ENCODE measurements at regions not wholly inside any gene's neighbourhood (a gene's known extent, or its start where the extent isn't known, plus 50 kb on each side); places are given as distances from the start of the nearest gene placed in this dataset.

DNA sequence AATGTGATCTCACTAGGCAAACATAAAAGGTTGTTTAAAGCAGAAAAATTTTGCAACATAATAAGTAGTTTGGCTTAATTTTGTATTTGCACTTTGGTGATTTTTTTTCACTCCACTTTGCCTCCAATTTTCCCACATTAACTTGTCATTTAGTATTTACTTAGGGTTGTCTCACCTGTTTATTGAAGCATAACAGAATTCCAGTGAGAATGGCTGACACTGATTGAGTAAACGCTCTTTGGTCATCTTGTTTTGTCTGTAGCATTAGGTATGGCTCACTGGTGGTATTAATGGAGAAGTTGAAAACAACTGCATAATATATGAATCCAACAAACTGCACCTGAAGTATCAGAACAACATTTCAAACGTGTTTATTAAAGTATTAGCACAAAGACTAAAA lies 799.5 kb upstream of the ADGRL3 start:
- in situ Hi-C loops (cut with HindIII; ENCODE audit: extremely low pct_ligation_motif_present, low pct_unique_long_range_greater_than_20kb), result no loop called here
- DNase-seq (ENCODE audit: low spot score), result no peak
- no peaks in the 10 kb centered on the region for H4K20me1 ChIP-seq (ENCODE audit: insufficient read depth, low read length)
- H3K4me2 ChIP-seq (ENCODE audit: low read depth, low read length), result no peak overlapping the region
- 0% methylated on average over 2 of the region's 2 CpGs for WGBS (ENCODE audit: low lambda C conversion rate)
- ChIA-PET CTCF (ENCODE audit: low intra/inter-chr PET ratio, low total read pairs) (no interaction called here), POLR2A (no interaction called here)
- no peaks in the 10 kb centered on the region for H3K36me3 ChIP-seq (replicated peaks in 1 of 2; ENCODE audit: control insufficient read depth in 1 of 2, insufficient read depth in 2 of 2, low read length in 2 of 2)
- no peak for ATAC-seq
- intact Hi-C loops (cut with micrococcal nuclease; ENCODE audit: unreplicated experiment), result no loop called here
- H3K9ac ChIP-seq (ENCODE audit: insufficient read depth, low read depth, low read length), result no peak overlapping the region
- no peak overlapping the region for H2AFZ ChIP-seq (ENCODE audit: low read length)
- no TSS peak for BruUV-seq (replicated peaks)
- no peaks in the 10 kb centered on the region for H3K9me3 ChIP-seq (ENCODE audit: low read length)
- no peak for TF ChIP-seq ZNF34 (CRISPR knock-in tag; IDR thresholded peaks at IDR 0.05; ENCODE audit: borderline replicate concordance)
- TF ChIP-seq, protein P1, sequence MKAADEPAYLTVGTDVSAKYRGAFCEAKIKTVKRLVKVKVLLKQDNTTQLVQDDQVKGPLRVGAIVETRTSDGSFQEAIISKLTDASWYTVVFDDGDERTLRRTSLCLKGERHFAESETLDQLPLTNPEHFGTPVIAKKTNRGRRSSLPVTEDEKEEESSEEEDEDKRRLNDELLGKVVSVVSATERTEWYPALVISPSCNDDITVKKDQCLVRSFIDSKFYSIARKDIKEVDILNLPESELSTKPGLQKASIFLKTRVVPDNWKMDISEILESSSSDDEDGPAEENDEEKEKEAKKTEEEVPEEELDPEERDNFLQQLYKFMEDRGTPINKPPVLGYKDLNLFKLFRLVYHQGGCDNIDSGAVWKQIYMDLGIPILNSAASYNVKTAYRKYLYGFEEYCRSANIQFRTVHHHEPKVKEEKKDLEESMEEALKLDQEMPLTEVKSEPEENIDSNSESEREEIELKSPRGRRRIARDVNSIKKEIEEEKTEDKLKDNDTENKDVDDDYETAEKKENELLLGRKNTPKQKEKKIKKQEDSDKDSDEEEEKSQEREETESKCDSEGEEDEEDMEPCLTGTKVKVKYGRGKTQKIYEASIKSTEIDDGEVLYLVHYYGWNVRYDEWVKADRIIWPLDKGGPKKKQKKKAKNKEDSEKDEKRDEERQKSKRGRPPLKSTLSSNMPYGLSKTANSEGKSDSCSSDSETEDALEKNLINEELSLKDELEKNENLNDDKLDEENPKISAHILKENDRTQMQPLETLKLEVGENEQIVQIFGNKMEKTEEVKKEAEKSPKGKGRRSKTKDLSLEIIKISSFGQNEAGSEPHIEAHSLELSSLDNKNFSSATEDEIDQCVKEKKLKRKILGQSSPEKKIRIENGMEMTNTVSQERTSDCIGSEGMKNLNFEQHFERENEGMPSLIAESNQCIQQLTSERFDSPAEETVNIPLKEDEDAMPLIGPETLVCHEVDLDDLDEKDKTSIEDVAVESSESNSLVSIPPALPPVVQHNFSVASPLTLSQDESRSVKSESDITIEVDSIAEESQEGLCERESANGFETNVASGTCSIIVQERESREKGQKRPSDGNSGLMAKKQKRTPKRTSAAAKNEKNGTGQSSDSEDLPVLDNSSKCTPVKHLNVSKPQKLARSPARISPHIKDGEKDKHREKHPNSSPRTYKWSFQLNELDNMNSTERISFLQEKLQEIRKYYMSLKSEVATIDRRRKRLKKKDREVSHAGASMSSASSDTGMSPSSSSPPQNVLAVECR (CRISPR knock-in tag; IDR thresholded peaks at IDR 0.05; ENCODE audit: borderline replicate concordance), result no peak
- no peak for TF ChIP-seq ZNF879 (CRISPR knock-in tag; IDR thresholded peaks at IDR 0.05)
- TF ChIP-seq ZNF674 (CRISPR knock-in tag; IDR thresholded peaks at IDR 0.05; ENCODE audit: low read depth), result no peak
- TF ChIP-seq, protein P2, sequence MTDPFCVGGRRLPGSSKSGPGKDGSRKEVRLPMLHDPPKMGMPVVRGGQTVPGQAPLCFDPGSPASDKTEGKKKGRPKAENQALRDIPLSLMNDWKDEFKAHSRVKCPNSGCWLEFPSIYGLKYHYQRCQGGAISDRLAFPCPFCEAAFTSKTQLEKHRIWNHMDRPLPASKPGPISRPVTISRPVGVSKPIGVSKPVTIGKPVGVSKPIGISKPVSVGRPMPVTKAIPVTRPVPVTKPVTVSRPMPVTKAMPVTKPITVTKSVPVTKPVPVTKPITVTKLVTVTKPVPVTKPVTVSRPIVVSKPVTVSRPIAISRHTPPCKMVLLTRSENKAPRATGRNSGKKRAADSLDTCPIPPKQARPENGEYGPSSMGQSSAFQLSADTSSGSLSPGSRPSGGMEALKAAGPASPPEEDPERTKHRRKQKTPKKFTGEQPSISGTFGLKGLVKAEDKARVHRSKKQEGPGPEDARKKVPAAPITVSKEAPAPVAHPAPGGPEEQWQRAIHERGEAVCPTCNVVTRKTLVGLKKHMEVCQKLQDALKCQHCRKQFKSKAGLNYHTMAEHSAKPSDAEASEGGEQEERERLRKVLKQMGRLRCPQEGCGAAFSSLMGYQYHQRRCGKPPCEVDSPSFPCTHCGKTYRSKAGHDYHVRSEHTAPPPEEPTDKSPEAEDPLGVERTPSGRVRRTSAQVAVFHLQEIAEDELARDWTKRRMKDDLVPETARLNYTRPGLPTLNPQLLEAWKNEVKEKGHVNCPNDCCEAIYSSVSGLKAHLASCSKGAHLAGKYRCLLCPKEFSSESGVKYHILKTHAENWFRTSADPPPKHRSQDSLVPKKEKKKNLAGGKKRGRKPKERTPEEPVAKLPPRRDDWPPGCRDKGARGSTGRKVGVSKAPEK (CRISPR knock-in tag; IDR thresholded peaks at IDR 0.05; ENCODE audit: borderline replicate concordance), result no peak
- TF ChIP-seq SMAD1 (CRISPR knock-in tag; IDR thresholded peaks at IDR 0.05; ENCODE audit: borderline replicate concordance, low read depth), result no peak
- no peak for TF ChIP-seq ZBTB3 (CRISPR knock-in tag; IDR thresholded peaks at IDR 0.05; ENCODE audit: borderline replicate concordance, low read depth)
- no peak for TF ChIP-seq ZNF772 (CRISPR knock-in tag; IDR thresholded peaks at IDR 0.05)
- no peak for TF ChIP-seq RFX1 (IDR thresholded peaks at IDR 0.05)
- no peak for TF ChIP-seq TEF (CRISPR knock-in tag; IDR thresholded peaks at IDR 0.05)
- no peak for TF ChIP-seq NR2C2 (CRISPR knock-in tag; IDR thresholded peaks at IDR 0.05; ENCODE audit: borderline replicate concordance)
- TF ChIP-seq HMGA1 (CRISPR knock-in tag; conservative IDR thresholded peaks at IDR 0.05), result no peak
- no peak for TF ChIP-seq ZNF431 (CRISPR knock-in tag; IDR thresholded peaks at IDR 0.05; ENCODE audit: borderline replicate concordance, low read depth)
- no peak overlapping the region for H3K4me3 ChIP-seq (replicated peaks in 1 of 3; ENCODE audit: insufficient read depth in 1 of 3, low read depth in 2 of 3, low read length in 3 of 3)
- FAIRE-seq, result no peak
- H3K27ac ChIP-seq (ENCODE audit: extremely low read length, insufficient read depth, low read length), result no peak overlapping the region
- H3K79me2 ChIP-seq (ENCODE audit: insufficient read depth, low read length), result no peaks in the 10 kb centered on the region
- H3K4me1 ChIP-seq (ENCODE audit: insufficient read depth, low read length), result no peaks in the 10 kb centered on the region
- H3K27me3 ChIP-seq (ENCODE audit: control insufficient read depth in 1 of 2, insufficient read depth in 2 of 2, low read length in 2 of 2), result no peaks in the 10 kb centered on the region
